Left renal cortex interstitium (tissue), 4 donors: ENCODE measurements at regions not wholly inside any gene's neighbourhood (a gene's known extent, or its start where the extent isn't known, plus 50 kb on each side); places are given as distances from the start of the nearest gene placed in this dataset.
A peak's percentile ranks its signal among the peaks of the same experiment; 100 is the strongest.

Experiments used
- DNase-seq, 4 donors: peaks; one replicate each; pipeline ENCODE4 v3.0.0-alpha.2; 2013; ENCODE audit warnings: low read depth in 4 of 4, low spot score in 2 of 4, missing footprints in 1 of 4

- DNase-seq, result no peak
Measured at GRCh38 chr7:53940483-53940882, 601.7 kb upstream of the VSTM2A start.

GRCh38 chr7:53947732-53948131 is 594.4 kb upstream of the VSTM2A start:
- DNase-seq, result peak in 1 of 4 donors; percentile 2

- no peak for DNase-seq
Measured at GRCh38 chr7:53965716-53966115, 576.5 kb upstream of the VSTM2A start.

- no peak for DNase-seq
Measured at GRCh38 chr7:53983480-53983879, 558.7 kb upstream of the VSTM2A start.

GRCh38 chr7:53984776-53985175 is 557.4 kb upstream of the VSTM2A start:
- DNase-seq, result no peak

- DNase-seq, result no peak
Measured at GRCh38 chr7:53988376-53988775, 553.8 kb upstream of the VSTM2A start.

- DNase-seq, result no peak
Measured at GRCh38 chr7:53993224-53993623, 549.0 kb upstream of the VSTM2A start.

- DNase-seq, result no peak
Measured at GRCh38 chr7:53996876-53997275, 545.3 kb upstream of the VSTM2A start.

GRCh38 chr7:54014765-54015164 is 527.4 kb upstream of the VSTM2A start:
- no peak for DNase-seq

- DNase-seq, result no peak
Measured at GRCh38 chr7:54015251-54015650, 526.9 kb upstream of the VSTM2A start.

GRCh38 chr7:54037873-54038272 is 504.3 kb upstream of the VSTM2A start:
- no peak for DNase-seq

- DNase-seq, result no peak
Measured at GRCh38 chr7:54060643-54061042, 481.5 kb upstream of the VSTM2A start.

- DNase-seq, result no peak
Measured at GRCh38 chr7:54066643-54067042, 475.5 kb upstream of the VSTM2A start.

- DNase-seq, result no peak
Measured at GRCh38 chr7:54069843-54070242, 472.3 kb upstream of the VSTM2A start.

GRCh38 chr7:54072710-54073109 is 469.5 kb upstream of the VSTM2A start:
- DNase-seq, result no peak

GRCh38 chr7:54076616-54077015 is 465.6 kb upstream of the VSTM2A start:
- no peak for DNase-seq

- no peak for DNase-seq
Measured at GRCh38 chr7:54080525-54080924, 461.6 kb upstream of the VSTM2A start.

- no peak for DNase-seq
Measured at GRCh38 chr7:54080971-54081370, 461.2 kb upstream of the VSTM2A start.

GRCh38 chr7:54084340-54084739 is 457.8 kb upstream of the VSTM2A start:
- no peak for DNase-seq

- no peak for DNase-seq
Measured at GRCh38 chr7:54090652-54091213, 451.4 kb upstream of the VSTM2A start.

- DNase-seq, result no peak
Measured at GRCh38 chr7:54091322-54091721, 450.9 kb upstream of the VSTM2A start.

- no peak for DNase-seq
Measured at GRCh38 chr7:54097886-54098285, 444.3 kb upstream of the VSTM2A start.

GRCh38 chr7:54109501-54109900 is 432.7 kb upstream of the VSTM2A start:
- no peak for DNase-seq
